Superior temporal gyrus (tissue), 1 donor: ENCODE measurements at regions not wholly inside any gene's neighbourhood (a gene's known extent, or its start where the extent isn't known, plus 50 kb on each side); places are given as distances from the start of the nearest gene placed in this dataset.
A peak's percentile ranks its signal among the peaks of the same experiment; 100 is the strongest.

Source experiments
- DNase-seq: peaks from one replicate; pipeline ENCODE4 v3.0.0-alpha.2; 2016; ENCODE audit errors: extremely low spot score

GRCh38 chr11:109267293-109268095 lies 154.5 kb upstream of the C11orf87 start:
- no peak for DNase-seq

- no peak for DNase-seq
Observed at GRCh38 chr11:109275931-109276330, 146.1 kb upstream of the C11orf87 start.

DNA sequence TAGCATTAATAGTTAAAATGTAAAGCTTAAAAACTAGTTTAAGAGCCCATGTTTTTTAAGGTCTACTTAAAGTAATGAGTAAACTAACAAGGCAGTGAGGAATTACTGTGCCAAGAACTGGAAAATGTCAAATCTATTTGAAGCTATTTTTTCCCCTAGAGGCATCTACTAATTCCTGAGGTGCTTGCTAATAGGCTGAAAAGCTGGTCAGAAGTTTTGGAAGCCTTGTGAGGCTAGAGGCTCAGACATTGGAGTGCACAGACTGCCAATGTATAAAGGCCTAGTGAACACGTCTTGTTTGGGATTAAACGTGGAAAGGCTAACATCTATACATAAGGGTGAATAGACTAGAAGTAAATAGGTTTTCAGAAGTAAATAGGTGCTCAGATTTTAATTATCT lies 136.5 kb upstream of the C11orf87 start:
- DNase-seq = no peak

- DNase-seq = no peak
Observed at GRCh38 chr11:109291553-109291952, 130.4 kb upstream of the C11orf87 start.

DNA sequence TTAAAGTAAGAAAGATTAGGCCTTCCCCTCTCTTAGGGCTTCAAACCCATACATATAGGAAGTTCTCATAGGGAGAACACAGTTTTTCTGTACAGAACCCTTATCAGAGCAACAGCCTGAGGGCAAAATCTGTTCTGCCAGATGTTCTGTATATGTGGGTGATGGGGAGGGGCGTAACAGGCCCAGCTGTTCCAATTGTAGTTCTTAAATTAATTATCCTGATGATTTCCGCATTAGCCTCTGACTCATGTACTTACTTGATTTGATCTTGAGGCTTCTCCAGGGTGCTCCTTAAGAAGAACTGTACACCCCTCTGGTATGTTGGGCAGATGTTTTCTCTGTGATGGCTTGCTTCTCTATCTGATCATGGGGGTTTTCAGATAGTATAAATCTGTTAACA lies 123.1 kb upstream of the C11orf87 start:
- DNase-seq = no peak

DNA sequence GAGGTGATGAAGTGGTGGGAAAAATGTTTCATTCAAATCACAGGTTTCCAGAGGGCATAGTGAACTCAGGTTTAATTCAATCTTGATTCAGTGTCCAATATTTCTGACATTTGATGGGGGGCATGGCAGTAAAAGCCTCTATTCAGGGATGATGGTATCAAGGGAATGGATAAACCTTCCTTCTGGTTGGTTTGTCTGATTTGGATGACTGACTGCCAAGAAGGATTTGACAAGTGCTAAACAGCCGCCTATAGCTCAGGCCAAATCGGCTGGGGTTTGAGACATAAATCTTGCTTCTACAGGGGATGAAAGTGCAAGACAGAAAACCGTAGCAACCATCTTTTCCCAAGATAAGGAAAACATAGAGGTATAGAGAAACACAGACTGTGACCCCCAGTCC lies 121.8 kb upstream of the C11orf87 start:
- no peak for DNase-seq

DNA sequence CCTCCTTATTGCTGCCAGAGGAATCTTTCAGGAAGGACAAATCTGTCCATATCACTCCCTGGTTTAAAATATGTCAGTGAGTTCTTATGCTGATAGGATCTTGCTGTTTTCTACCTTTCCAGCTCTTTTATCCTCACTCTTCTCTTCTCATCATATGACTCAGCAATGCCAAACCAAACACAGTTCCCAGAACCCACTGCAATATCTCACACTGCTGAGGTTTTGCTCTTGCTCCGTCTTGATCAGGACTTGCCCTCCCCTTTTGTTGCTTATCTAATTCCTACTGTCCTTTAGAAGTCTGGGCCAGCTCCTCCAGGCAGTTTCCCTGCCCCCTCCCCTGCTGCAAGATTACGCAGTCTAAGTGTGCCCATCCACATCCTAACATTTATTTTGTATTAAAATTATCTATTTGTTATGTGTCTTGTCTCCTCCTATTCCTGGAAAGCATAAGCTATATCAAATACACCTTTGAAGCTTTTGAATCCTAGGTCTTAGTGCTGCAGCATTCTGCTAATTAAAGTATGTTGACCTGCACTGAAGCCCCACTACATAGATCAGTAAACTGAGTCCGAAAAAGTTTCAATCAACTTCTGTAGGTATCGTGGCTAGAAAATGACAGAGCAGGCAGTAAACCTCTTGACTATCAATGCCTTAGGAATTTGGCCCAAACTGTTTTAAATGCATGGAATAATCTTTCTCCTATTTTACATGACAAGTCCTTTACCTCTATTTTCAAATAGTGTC lies 119.2 kb upstream of the C11orf87 start:
- DNase-seq = no peak

DNA sequence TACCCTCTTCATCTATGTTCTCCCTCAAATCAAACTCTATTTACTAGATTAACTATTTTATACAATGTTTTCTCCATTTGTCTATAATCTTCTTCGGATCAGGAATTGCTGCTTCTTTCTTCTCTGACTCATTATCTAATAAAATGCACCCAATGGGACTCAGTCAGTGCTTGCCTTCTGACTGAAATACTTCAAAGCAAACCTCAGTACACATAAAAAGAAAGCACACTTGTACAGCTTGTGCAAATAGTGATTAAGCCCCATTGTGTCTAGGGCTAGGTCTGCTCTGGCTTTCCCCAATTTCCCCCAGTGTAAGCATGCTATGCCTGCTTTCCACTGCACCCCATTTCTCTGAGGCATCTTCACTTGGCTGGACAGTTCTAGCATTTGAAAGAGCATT lies 118.6 kb upstream of the C11orf87 start:
- no peak for DNase-seq

GRCh38 chr11:109304159-109304558 lies 117.8 kb upstream of the C11orf87 start:
- DNase-seq = no peak

DNA sequence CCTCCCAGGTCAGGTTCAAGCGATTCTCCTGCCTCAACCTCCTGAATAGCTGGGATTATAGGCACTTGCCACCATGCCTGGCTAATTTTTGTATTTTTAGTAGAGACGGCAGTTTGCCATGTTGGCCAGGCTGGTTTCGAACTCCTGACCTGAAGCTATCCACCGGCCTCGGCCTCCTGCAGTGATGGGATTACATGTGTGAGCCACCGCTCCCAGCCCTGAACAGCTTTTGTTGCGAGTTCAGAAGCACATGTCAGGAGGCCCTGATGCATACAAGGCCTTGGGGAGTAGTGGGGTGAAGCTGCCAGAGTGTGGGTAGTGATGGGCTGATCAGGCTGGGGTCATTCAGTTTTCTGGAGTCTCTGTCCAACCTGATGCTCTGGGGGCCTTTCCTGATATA lies 117.0 kb upstream of the C11orf87 start:
- no peak for DNase-seq

GRCh38 chr11:109306322-109306721 lies 115.7 kb upstream of the C11orf87 start:
- no peak for DNase-seq

GRCh38 chr11:109307366-109307765 lies 114.6 kb upstream of the C11orf87 start:
- DNase-seq = no peak

GRCh38 chr11:109308551-109308950 lies 113.4 kb upstream of the C11orf87 start:
- no peak for DNase-seq

DNA sequence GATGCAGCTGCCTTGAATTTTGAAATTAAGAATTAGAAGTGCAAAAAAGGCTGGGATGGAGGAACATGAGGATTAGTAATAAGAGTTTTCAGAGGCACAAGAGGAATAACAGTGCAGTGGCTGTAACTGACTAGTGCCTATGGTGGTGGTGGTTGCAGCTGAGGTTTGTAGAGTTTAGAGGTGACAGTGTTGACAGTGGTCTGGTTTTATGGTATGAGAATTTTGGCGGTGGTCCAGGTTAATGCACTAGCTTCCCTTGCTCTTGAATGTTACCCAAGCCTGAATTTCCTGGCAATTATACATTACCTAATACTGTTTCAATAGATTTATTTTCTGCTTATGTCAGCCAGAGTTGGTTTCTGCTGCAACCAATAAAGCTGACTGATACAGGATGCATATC lies 112.8 kb upstream of the C11orf87 start:
- DNase-seq = no peak

GRCh38 chr11:109317726-109318125 lies 104.3 kb upstream of the C11orf87 start:
- no peak for DNase-seq

- DNase-seq = no peak
Observed at GRCh38 chr11:109320595-109320994, 101.4 kb upstream of the C11orf87 start.

- DNase-seq = no peak
Observed at GRCh38 chr11:109326781-109327180, 95.2 kb upstream of the C11orf87 start.

GRCh38 chr11:109329716-109330115 lies 92.3 kb upstream of the C11orf87 start:
- no peak for DNase-seq

DNA sequence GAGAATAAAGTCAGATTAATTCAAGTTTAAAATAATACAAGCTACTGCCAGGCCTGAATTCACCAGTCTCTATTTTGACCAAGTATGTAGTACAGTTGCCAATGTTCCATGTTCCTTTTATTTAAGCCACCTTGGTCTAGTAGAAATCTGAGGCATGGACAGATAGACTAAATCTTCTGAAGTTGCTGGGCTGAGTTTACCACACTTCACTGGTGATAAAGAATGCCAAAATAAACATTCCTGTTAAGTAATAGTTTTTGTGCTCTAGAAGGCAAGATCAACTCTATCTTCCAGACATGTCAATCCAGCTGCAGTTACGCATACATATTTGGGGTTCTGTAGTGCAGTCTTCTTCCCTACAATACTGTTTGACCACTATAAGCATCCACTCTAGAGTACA lies 83.9 kb upstream of the C11orf87 start:
- no peak for DNase-seq

GRCh38 chr11:109342261-109342660 lies 79.7 kb upstream of the C11orf87 start:
- DNase-seq = no peak

GRCh38 chr11:109343242-109343641 lies 78.7 kb upstream of the C11orf87 start:
- DNase-seq = peak; percentile 29

- no peak for DNase-seq
Observed at GRCh38 chr11:109347304-109347703, 74.7 kb upstream of the C11orf87 start.
